ENCODE measurements at regions not wholly inside any gene's neighbourhood (a gene's known extent, or its start where the extent isn't known, plus 50 kb on each side); places are given as distances from the start of the nearest gene placed in this dataset.
"Not testable (repeated sequence)": the region's sequence is repeated elsewhere in the genome, so short reads cannot be mapped to it uniquely, and the experiment has no call there.

DNA sequence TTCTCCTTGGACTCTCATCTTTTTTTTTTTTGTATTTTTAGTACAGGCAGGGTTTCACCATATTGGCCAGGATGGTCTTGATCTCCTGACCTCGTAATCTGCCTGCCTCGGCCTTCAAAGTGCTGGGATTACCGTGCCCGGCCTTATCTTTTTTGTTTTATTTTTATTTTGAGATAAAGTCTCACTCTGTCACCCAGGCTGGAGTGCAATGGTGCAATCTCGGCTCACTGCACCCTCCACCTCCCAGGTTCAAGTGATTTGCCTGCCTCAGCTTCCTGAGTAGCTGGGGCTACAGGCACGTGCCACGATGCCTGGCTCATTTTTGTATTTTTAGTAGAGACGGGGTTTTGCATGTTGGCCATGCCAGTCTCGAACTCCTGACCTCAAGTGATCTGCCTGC lies 86.0 kb downstream of the EBLN2 start:
- TF ChIP-seq, protein P1, sequence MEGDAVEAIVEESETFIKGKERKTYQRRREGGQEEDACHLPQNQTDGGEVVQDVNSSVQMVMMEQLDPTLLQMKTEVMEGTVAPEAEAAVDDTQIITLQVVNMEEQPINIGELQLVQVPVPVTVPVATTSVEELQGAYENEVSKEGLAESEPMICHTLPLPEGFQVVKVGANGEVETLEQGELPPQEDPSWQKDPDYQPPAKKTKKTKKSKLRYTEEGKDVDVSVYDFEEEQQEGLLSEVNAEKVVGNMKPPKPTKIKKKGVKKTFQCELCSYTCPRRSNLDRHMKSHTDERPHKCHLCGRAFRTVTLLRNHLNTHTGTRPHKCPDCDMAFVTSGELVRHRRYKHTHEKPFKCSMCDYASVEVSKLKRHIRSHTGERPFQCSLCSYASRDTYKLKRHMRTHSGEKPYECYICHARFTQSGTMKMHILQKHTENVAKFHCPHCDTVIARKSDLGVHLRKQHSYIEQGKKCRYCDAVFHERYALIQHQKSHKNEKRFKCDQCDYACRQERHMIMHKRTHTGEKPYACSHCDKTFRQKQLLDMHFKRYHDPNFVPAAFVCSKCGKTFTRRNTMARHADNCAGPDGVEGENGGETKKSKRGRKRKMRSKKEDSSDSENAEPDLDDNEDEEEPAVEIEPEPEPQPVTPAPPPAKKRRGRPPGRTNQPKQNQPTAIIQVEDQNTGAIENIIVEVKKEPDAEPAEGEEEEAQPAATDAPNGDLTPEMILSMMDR (IDR thresholded peaks at IDR 0.05) = not testable (repeated sequence)
- TF ChIP-seq JUNB (IDR thresholded peaks at IDR 0.05); EP300 (IDR thresholded peaks at IDR 0.05); TFCP2L1 (CRISPR knock-in tag; IDR thresholded peaks at IDR 0.05); RFX5 (IDR thresholded peaks at IDR 0.05); SMC3 (IDR thresholded peaks at IDR 0.05): not testable (repeated sequence)

Data from A549 (cell line).